Heart left ventricle (tissue), 16 donors: ENCODE measurements at regions not wholly inside any gene's neighbourhood (a gene's known extent, or its start where the extent isn't known, plus 50 kb on each side); places are given as distances from the start of the nearest gene placed in this dataset.
"Not testable (repeated sequence)": the region's sequence is repeated elsewhere in the genome, so short reads cannot be mapped to it uniquely, and the experiment has no call there.

Experiments
- ATAC-seq, 4 donors: fragments of 200-7000 bp; cut with Tn5 transposase; one replicate each; pipeline ENCODE4 v1.9.1; 2020 to 2022; ENCODE audit warnings: moderate library complexity in 4 of 4, mild to moderate bottlenecking in 3 of 4, moderate number of reproducible peaks in 1 of 4
- DNase-seq, 5 donors: peaks; one replicate each; pipeline ENCODE4 v3.0.0-alpha.2; 2020
- H3K27ac ChIP-seq, 12 donors: fragments of 200-600 bp; sonication (generic) in 4 of 12; one replicate each; pipeline versions ENCODE4 v1.5.0 to v1.8.0; 2016 to 2022; ENCODE audit warnings: mild to moderate bottlenecking in 2 of 12
- H3K27me3 ChIP-seq, 9 donors: fragments of 200-600 bp; sonication (generic) in 2 of 9; one replicate each; pipeline versions ENCODE4 v1.5.1 to v1.8.0; 2016 to 2022; ENCODE audit warnings: mild to moderate bottlenecking in 3 of 9
- H3K36me3 ChIP-seq, 9 donors: fragments of 200-600 bp; sonication (generic) in 2 of 9; one replicate each; pipeline versions ENCODE4 v1.5.0 to v1.8.0; 2018 to 2022; ENCODE audit warnings: mild to moderate bottlenecking in 2 of 9
- H3K4me1 ChIP-seq, 12 donors: fragments of 200-600 bp; sonication (generic) in 4 of 12; one replicate each; pipeline versions ENCODE4 v1.5.0 to v1.8.0; 2016 to 2022; ENCODE audit warnings: mild to moderate bottlenecking in 3 of 12
- H3K4me3 ChIP-seq, 12 donors: fragments of 200-600 bp; sonication (generic) in 4 of 12; one replicate each; pipeline versions ENCODE4 v1.5.0 to v1.8.0; 2017 to 2022; ENCODE audit warnings: mild to moderate bottlenecking in 9 of 12, moderate library complexity in 4 of 12
- H3K9me3 ChIP-seq, 12 donors: fragments of 200-600 bp; sonication (generic) in 4 of 12; one replicate each; pipeline versions ENCODE4 v1.5.0 to v1.8.0; 2016 to 2022; ENCODE audit warnings: mild to moderate bottlenecking in 1 of 12
- WGBS, 4 donors: extraction: QIAGEN DNeasy Blood & Tissue Kit in 2 of 4; methylation state at CpG; one replicate each; pipeline versions ENCODE4 v1.1.5 to v1.1.7; 2013 to 2018; 5-methylcytosine and 5-hydroxymethylcytosine counted together
- intact Hi-C, 10 donors: fragments of 100-400 bp; cut with DNase I; formaldehyde crosslinking; loops; one replicate each; pipeline versions ENCODE4 v1.11.1 to v1.14.2; 2022
- donor health status: ischemic (EF 13 %, LVEDD 7.1; RV severe dilation, severe dysfunction).
- donor health status: healthy with polysubstance abuse.
- donor health status: DM: no; HTN: yes; CAD: no.
- donor health status: DM: no; HTN: no; CAD: no.
- donor health status: ischemic (EF 25% LVEDD 6.9; RV normal size, moderate dysfunction).
- donor health status: ischemic (EF 25% LVEDD 5.7; RV mildly dilated, moderate dysfunction).
- donor health status: healthy.
- donor health status: DM: yes; HTN: yes; CAD: no.
- donor health status: ischemic (EF 35%, LVEDD 5.7; RV mildly dilated, moderate dysfunction).
- donor health status: nonischemic (EF 11% LVEDD 7.7; RV severe dilation, severe dysfunction).
- donor health status: DM: yes; HTN: yes; CAD: no.
- donor health status: PGD.
- donor health status: ischemic (EF 29% LVEDD 5.4; RV normal size, mild dysfunction).
- donor health status: nonischemic (EF 23%, LVEDD 6.1; RV moderate dilation, normal function).

- H3K27ac ChIP-seq, H3K9me3 ChIP-seq, H3K36me3 ChIP-seq, H3K4me3 ChIP-seq, ATAC-seq, intact Hi-C loops, DNase-seq, H3K27me3 ChIP-seq, H3K4me1 ChIP-seq: not testable (repeated sequence)
Measured at GRCh38 chr9:42349181-42349580, 165.7 kb downstream of the SPATA31A6 start.

GRCh38 chr9:42350412-42350811 lies 167.0 kb downstream of the SPATA31A6 start:
- WGBS, 4 donors = no CpG with 5 or more reads among the region's 2 CpGs
- DNase-seq, H3K27ac ChIP-seq, H3K9me3 ChIP-seq, H3K4me1 ChIP-seq, ATAC-seq, H3K4me3 ChIP-seq, H3K36me3 ChIP-seq, H3K27me3 ChIP-seq, intact Hi-C loops: not testable (repeated sequence)

- H3K9me3 ChIP-seq, H3K36me3 ChIP-seq, H3K27me3 ChIP-seq, DNase-seq, H3K4me3 ChIP-seq, intact Hi-C loops, ATAC-seq, H3K4me1 ChIP-seq, H3K27ac ChIP-seq: not testable (repeated sequence)
- 23 to 44% (median 29%) methylated on average over 24 to 33 of the region's 40 CpGs for WGBS, 4 donors
Measured at GRCh38 chr9:42357604-42358373, 174.3 kb downstream of the SPATA31A6 start.

GRCh38 chr9:42358626-42359247 lies 175.3 kb downstream of the SPATA31A6 start:
- H3K27me3 ChIP-seq, DNase-seq, H3K36me3 ChIP-seq, H3K9me3 ChIP-seq, intact Hi-C loops, ATAC-seq, H3K4me1 ChIP-seq, H3K4me3 ChIP-seq, H3K27ac ChIP-seq: not testable (repeated sequence)
- 2 to 8% (median 3%) methylated on average over 2 of the region's 2 CpGs for WGBS, 4 donors

- H3K4me3 ChIP-seq, H3K27me3 ChIP-seq, ATAC-seq, H3K36me3 ChIP-seq, H3K4me1 ChIP-seq, H3K27ac ChIP-seq, DNase-seq, intact Hi-C loops: not testable (repeated sequence)
- peaks cover 0 to 11% (median 0%) of the 10 kb centered on the region in 12 donors for H3K9me3 ChIP-seq
- WGBS, 4 donors = 61 to 78% (median 72%) methylated on average over 3 of the region's 4 CpGs
Measured at GRCh38 chr9:42364410-42365243, 181.2 kb downstream of the SPATA31A6 start.

- intact Hi-C loops, H3K4me1 ChIP-seq, H3K4me3 ChIP-seq, DNase-seq, H3K27ac ChIP-seq, H3K36me3 ChIP-seq, H3K27me3 ChIP-seq: not testable (repeated sequence)
- peaks cover 0 to 11% (median 0%) of the 10 kb centered on the region in 12 donors for H3K9me3 ChIP-seq
- ATAC-seq = peak; percentile 39 to 69 (median 60)
- 72 to 82% (median 80%) methylated on average over 6 to 7 of the region's 7 CpGs for WGBS, 4 donors
Measured at GRCh38 chr9:42365244-42365945, 181.9 kb downstream of the SPATA31A6 start.
